Activated CD4-positive, alpha-beta T cell treated with anti-CD3 and anti-CD28 coated beads, Interleukin-2, amount 10 ng/mL, durations not matched to agents 7 days and 5 days (primary cell): ENCODE measurements at regions not wholly inside any gene's neighbourhood (a gene's known extent, or its start where the extent isn't known, plus 50 kb on each side); places are given as distances from the start of the nearest gene placed in this dataset.

Experiments used
- CTCF ChIA-PET: fragments of 350-600 bp; sonication (Branson Sonifier 250); formaldehyde crosslinking; loops from one replicate; lab custom pipeline; 2021; ENCODE audit warnings: antibody characterized with exemption; lab: Charles Lee
- POLR2A ChIA-PET: fragments of 350-600 bp; sonication (Branson Sonifier 250); formaldehyde crosslinking; loops from one replicate; lab custom pipeline; 2021; ENCODE audit warnings: antibody characterized with exemption; lab: Charles Lee
- DNase-seq: peaks from one replicate; pipeline ENCODE4 v3.0.0-alpha.2; 2020
- H3K27ac Mint-ChIP-seq: one replicate; pipeline ENCODE4 v1.8.0; 2021; ENCODE audit warnings: mild to moderate bottlenecking, moderate library complexity, mixed read lengths
- H3K27me3 Mint-ChIP-seq: one replicate; pipeline ENCODE4 v1.8.0; 2021; ENCODE audit warnings: mixed read lengths
- H3K36me3 Mint-ChIP-seq: one replicate; pipeline ENCODE4 v1.8.0; 2021; ENCODE audit warnings: low read depth, mixed read lengths
- H3K4me1 Mint-ChIP-seq: one replicate; pipeline ENCODE4 v1.8.0; 2021; ENCODE audit warnings: mixed read lengths
- H3K4me3 Mint-ChIP-seq: one replicate; pipeline ENCODE4 v1.8.0; 2021; ENCODE audit warnings: mild to moderate bottlenecking, moderate library complexity, mixed read lengths
- H3K9me3 Mint-ChIP-seq: one replicate; pipeline ENCODE4 v1.8.0; 2021; ENCODE audit warnings: mixed read lengths

- POLR2A ChIA-PET = no interaction called here
- Mint-ChIP-seq H3K36me3 (no peaks in the 10 kb centered on the region), H3K4me3 (no peak overlapping the region), H3K27ac (no peak overlapping the region), H3K4me1 (no peaks in the 10 kb centered on the region), H3K9me3 (no peaks in the 10 kb centered on the region), H3K27me3 (peaks cover 2% of the 10 kb centered on the region)
- CTCF ChIA-PET = no interaction called here
- DNase-seq = no peak
Observed at GRCh38 chr5:38071831-38072694, 186.3 kb upstream of the EGFLAM start.

GRCh38 chr5:38070304-38070950, 187.9 kb upstream of the EGFLAM start:
- POLR2A ChIA-PET = no interaction called here
- Mint-ChIP-seq H3K27ac (no peak overlapping the region), H3K9me3 (no peaks in the 10 kb centered on the region), H3K4me1 (no peaks in the 10 kb centered on the region), H3K36me3 (no peaks in the 10 kb centered on the region), H3K4me3 (no peak overlapping the region), H3K27me3 (peaks cover 2% of the 10 kb centered on the region)
- DNase-seq = no peak
- CTCF ChIA-PET = no interaction called here

- Mint-ChIP-seq H3K27ac (no peak overlapping the region), H3K36me3 (no peaks in the 10 kb centered on the region), H3K4me3 (no peak overlapping the region), H3K9me3 (no peaks in the 10 kb centered on the region), H3K4me1 (no peaks in the 10 kb centered on the region), H3K27me3 (peaks cover 2% of the 10 kb centered on the region)
- CTCF ChIA-PET = no interaction called here
- DNase-seq = no peak
- POLR2A ChIA-PET = no interaction called here
Observed at GRCh38 chr5:38069360-38069759, 189.0 kb upstream of the EGFLAM start.

GRCh38 chr5:38060354-38060753, 198.0 kb upstream of the EGFLAM start:
- POLR2A ChIA-PET = no interaction called here
- Mint-ChIP-seq H3K4me1 (no peaks in the 10 kb centered on the region), H3K27ac (no peak overlapping the region), H3K9me3 (no peaks in the 10 kb centered on the region), H3K4me3 (no peak overlapping the region), H3K36me3 (no peaks in the 10 kb centered on the region), H3K27me3 (no peaks in the 10 kb centered on the region)
- DNase-seq = no peak
- CTCF ChIA-PET = interaction anchor here (1.1 kb wide), 1 partner anchor 11 kb away, joined by 3 read pairs; no protein-coding TSS in a partner anchor

- H3K36me3 Mint-ChIP-seq = no peaks in the 10 kb centered on the region
- no peak overlapping the region for H3K27ac Mint-ChIP-seq
- no peak overlapping the region for H3K4me3 Mint-ChIP-seq
- H3K27me3 Mint-ChIP-seq = no peaks in the 10 kb centered on the region
- POLR2A ChIA-PET = no interaction called here
- no peaks in the 10 kb centered on the region for H3K4me1 Mint-ChIP-seq
- CTCF ChIA-PET = interaction anchor here (1.1 kb wide), 1 partner anchor 10 kb away, joined by 3 read pairs; no protein-coding TSS in a partner anchor
- no peaks in the 10 kb centered on the region for H3K9me3 Mint-ChIP-seq
- no peak for DNase-seq
Observed at GRCh38 chr5:38059876-38060275, 198.5 kb upstream of the EGFLAM start.

GRCh38 chr5:38051711-38052511, 206.4 kb upstream of the EGFLAM start:
- Mint-ChIP-seq H3K27me3 (no peaks in the 10 kb centered on the region), H3K4me1 (no peaks in the 10 kb centered on the region), H3K9me3 (no peaks in the 10 kb centered on the region), H3K27ac (no peak overlapping the region), H3K36me3 (no peaks in the 10 kb centered on the region), H3K4me3 (no peak overlapping the region)
- no peak for DNase-seq
- CTCF ChIA-PET = no interaction called here
- POLR2A ChIA-PET = no interaction called here

GRCh38 chr5:38048400-38048799, 208.6 kb upstream of the GDNF start:
- ChIA-PET CTCF (no interaction called here), POLR2A (no interaction called here)
- Mint-ChIP-seq H3K36me3 (no peaks in the 10 kb centered on the region), H3K9me3 (no peaks in the 10 kb centered on the region), H3K27ac (no peak overlapping the region), H3K27me3 (no peaks in the 10 kb centered on the region), H3K4me3 (no peak overlapping the region), H3K4me1 (no peaks in the 10 kb centered on the region)
- DNase-seq = no peak

GRCh38 chr5:38046103-38046502, 206.3 kb upstream of the GDNF start:
- no peaks in the 10 kb centered on the region for H3K4me1 Mint-ChIP-seq
- POLR2A ChIA-PET = no interaction called here
- H3K4me3 Mint-ChIP-seq = no peak overlapping the region
- no peaks in the 10 kb centered on the region for H3K36me3 Mint-ChIP-seq
- H3K27ac Mint-ChIP-seq = no peak overlapping the region
- no peaks in the 10 kb centered on the region for H3K9me3 Mint-ChIP-seq
- CTCF ChIA-PET = no interaction called here
- no peak for DNase-seq
- peaks cover 5% of the 10 kb centered on the region for H3K27me3 Mint-ChIP-seq

GRCh38 chr5:38045446-38045845, 205.6 kb upstream of the GDNF start:
- DNase-seq = no peak
- Mint-ChIP-seq H3K9me3 (no peaks in the 10 kb centered on the region), H3K4me1 (no peaks in the 10 kb centered on the region), H3K27ac (no peak overlapping the region), H3K4me3 (no peak overlapping the region), H3K36me3 (no peaks in the 10 kb centered on the region), H3K27me3 (peaks cover 5% of the 10 kb centered on the region)
- ChIA-PET POLR2A (no interaction called here), CTCF (no interaction called here)

- Mint-ChIP-seq H3K4me1 (no peaks in the 10 kb centered on the region), H3K9me3 (no peaks in the 10 kb centered on the region), H3K27ac (no peak overlapping the region), H3K4me3 (no peak overlapping the region), H3K36me3 (no peaks in the 10 kb centered on the region), H3K27me3 (peaks cover 7% of the 10 kb centered on the region)
- POLR2A ChIA-PET = no interaction called here
- CTCF ChIA-PET = no interaction called here
- no peak for DNase-seq
Observed at GRCh38 chr5:38039826-38040225, 200.0 kb upstream of the GDNF start.

- Mint-ChIP-seq H3K36me3 (no peaks in the 10 kb centered on the region), H3K4me1 (no peaks in the 10 kb centered on the region), H3K9me3 (no peaks in the 10 kb centered on the region), H3K4me3 (no peak overlapping the region), H3K27ac (no peak overlapping the region), H3K27me3 (peaks cover 7% of the 10 kb centered on the region)
- POLR2A ChIA-PET = no interaction called here
- no peak for DNase-seq
- CTCF ChIA-PET = no interaction called here
Observed at GRCh38 chr5:38039091-38039490, 199.2 kb upstream of the GDNF start.

- no peak for DNase-seq
- no peaks in the 10 kb centered on the region for H3K9me3 Mint-ChIP-seq
- H3K4me3 Mint-ChIP-seq = no peak overlapping the region
- POLR2A ChIA-PET = no interaction called here
- H3K4me1 Mint-ChIP-seq = no peaks in the 10 kb centered on the region
- H3K27me3 Mint-ChIP-seq = peaks cover 2% of the 10 kb centered on the region
- CTCF ChIA-PET = no interaction called here
- H3K36me3 Mint-ChIP-seq = no peaks in the 10 kb centered on the region
- H3K27ac Mint-ChIP-seq = no peak overlapping the region
Observed at GRCh38 chr5:38036765-38037164, 196.9 kb upstream of the GDNF start.

- ChIA-PET POLR2A (no interaction called here), CTCF (no interaction called here)
- Mint-ChIP-seq H3K9me3 (no peaks in the 10 kb centered on the region), H3K36me3 (no peaks in the 10 kb centered on the region), H3K4me3 (no peak overlapping the region), H3K27ac (no peak overlapping the region), H3K4me1 (no peaks in the 10 kb centered on the region), H3K27me3 (no peaks in the 10 kb centered on the region)
- no peak for DNase-seq
Observed at GRCh38 chr5:38032149-38032548, 192.3 kb upstream of the GDNF start.
